Smooth muscle cell (in vitro differentiated cells): ENCODE measurements at regions not wholly inside any gene's neighbourhood (a gene's known extent, or its start where the extent isn't known, plus 50 kb on each side); places are given as distances from the start of the nearest gene placed in this dataset.

Source experiments
- DNase-seq: peaks from one replicate; lab custom pipeline; 2025; ENCODE audit not compliant: unreplicated experiment; lab: John Stamatoyannopoulos, UW
- H2AFZ ChIP-seq: fragments of 200-600 bp; sonication (generic); 2 replicates; pipeline ENCODE4 v1.6.0; 2016; ENCODE audit warnings: antibody characterized with exemption, low read depth, mild to moderate bottlenecking
- H3F3A ChIP-seq: fragments of 200-600 bp; sonication (generic); 2 replicates; pipeline ENCODE4 v1.6.0; 2017; ENCODE audit warnings: antibody characterized with exemption, low read depth
- H3K27ac ChIP-seq: fragments of 200-600 bp; sonication (generic); 2 replicates; pipeline ENCODE4 v1.5.1; 2016; ENCODE audit warnings: low read depth, mild to moderate bottlenecking
- H3K27me3 ChIP-seq: fragments of 200-600 bp; sonication (generic); 2 replicates; pipeline ENCODE4 v1.6.1; 2016; ENCODE audit warnings: low read depth, mild to moderate bottlenecking
- H3K36me3 ChIP-seq: fragments of 200-600 bp; sonication (generic); 2 replicates; pipeline ENCODE4 v1.5.1; 2016; ENCODE audit warnings: low read depth
- H3K4me1 ChIP-seq: fragments of 200-600 bp; sonication (generic); 2 replicates; pipeline ENCODE4 v1.5.1; 2016; ENCODE audit warnings: low read depth
- H3K4me2 ChIP-seq: fragments of 200-600 bp; sonication (generic); 2 replicates; pipeline ENCODE4 v1.6.0; 2016; ENCODE audit warnings: mild to moderate bottlenecking
- H3K4me3 ChIP-seq: fragments of 200-600 bp; sonication (generic); 2 replicates; pipeline ENCODE4 v1.5.1; 2016; ENCODE audit warnings: mild to moderate bottlenecking
- H3K79me2 ChIP-seq: fragments of 200-600 bp; sonication (generic); 2 replicates; pipeline ENCODE4 v1.6.0; 2016; ENCODE audit warnings: low read depth, mild to moderate bottlenecking
- H3K9ac ChIP-seq: fragments of 200-600 bp; sonication (generic); 2 replicates; pipeline ENCODE4 v1.6.0; 2016; ENCODE audit warnings: low read depth
- H3K9me3 ChIP-seq: fragments of 200-600 bp; sonication (generic); replicated peaks from 2 replicates; pipeline ENCODE4 v1.5.1; 2016; ENCODE audit warnings: low read depth
- H4K20me1 ChIP-seq: fragments of 200-600 bp; sonication (generic); 2 replicates; pipeline ENCODE4 v1.6.0; 2016; ENCODE audit warnings: low read depth
- WGBS: methylation state at CpG from one replicate; pipeline ENCODE4 v1.1.7; 2016; ENCODE audit warnings: low lambda C conversion rate; 5-methylcytosine and 5-hydroxymethylcytosine counted together
- TF ChIP-seq, protein P1 (sequence below): fragments of 200-600 bp; sonication (generic); IDR thresholded peaks from 2 replicates; pipeline ENCODE4 v1.5.1; 2017; ENCODE audit warnings: borderline replicate concordance, mild to moderate bottlenecking, antibody characterized with exemption; ENCODE audit not compliant: insufficient read depth, poor library complexity, severe bottlenecking

DNA sequence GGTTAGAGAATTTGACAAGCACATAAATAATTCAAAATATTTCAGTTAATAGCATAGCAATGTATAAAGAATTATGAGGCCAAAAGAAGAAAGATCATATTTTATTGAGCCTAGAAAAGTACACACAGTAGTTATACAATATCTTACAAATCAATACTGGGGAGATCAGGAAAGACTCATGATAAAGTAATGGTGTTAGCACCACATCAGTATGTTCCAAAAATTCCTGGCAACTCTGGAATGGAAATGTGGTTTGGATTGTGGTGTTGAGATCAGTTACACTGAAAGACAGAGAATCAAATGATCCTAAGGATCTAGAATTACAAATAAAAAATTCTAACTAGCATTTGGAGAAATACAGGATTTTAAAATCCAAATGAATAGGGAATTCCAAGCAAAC, 420.5 kb upstream of the CNTNAP2 start:
- peaks cover 4% of the 10 kb centered on the region for H3K4me1 ChIP-seq
- no peaks in the 10 kb centered on the region for H3K27me3 ChIP-seq
- no peak overlapping the region for H3K4me2 ChIP-seq
- no peak overlapping the region for H2AFZ ChIP-seq
- no peak overlapping the region for H3K9ac ChIP-seq
- no peaks in the 10 kb centered on the region for H3F3A ChIP-seq
- no peaks in the 10 kb centered on the region for H3K79me2 ChIP-seq
- no peaks in the 10 kb centered on the region for H3K9me3 ChIP-seq
- TF ChIP-seq, protein P1, sequence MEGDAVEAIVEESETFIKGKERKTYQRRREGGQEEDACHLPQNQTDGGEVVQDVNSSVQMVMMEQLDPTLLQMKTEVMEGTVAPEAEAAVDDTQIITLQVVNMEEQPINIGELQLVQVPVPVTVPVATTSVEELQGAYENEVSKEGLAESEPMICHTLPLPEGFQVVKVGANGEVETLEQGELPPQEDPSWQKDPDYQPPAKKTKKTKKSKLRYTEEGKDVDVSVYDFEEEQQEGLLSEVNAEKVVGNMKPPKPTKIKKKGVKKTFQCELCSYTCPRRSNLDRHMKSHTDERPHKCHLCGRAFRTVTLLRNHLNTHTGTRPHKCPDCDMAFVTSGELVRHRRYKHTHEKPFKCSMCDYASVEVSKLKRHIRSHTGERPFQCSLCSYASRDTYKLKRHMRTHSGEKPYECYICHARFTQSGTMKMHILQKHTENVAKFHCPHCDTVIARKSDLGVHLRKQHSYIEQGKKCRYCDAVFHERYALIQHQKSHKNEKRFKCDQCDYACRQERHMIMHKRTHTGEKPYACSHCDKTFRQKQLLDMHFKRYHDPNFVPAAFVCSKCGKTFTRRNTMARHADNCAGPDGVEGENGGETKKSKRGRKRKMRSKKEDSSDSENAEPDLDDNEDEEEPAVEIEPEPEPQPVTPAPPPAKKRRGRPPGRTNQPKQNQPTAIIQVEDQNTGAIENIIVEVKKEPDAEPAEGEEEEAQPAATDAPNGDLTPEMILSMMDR, result no peak
- no peak overlapping the region for H3K27ac ChIP-seq
- DNase-seq, result no peak
- H3K36me3 ChIP-seq, result no peaks in the 10 kb centered on the region
- no peaks in the 10 kb centered on the region for H4K20me1 ChIP-seq
- H3K4me3 ChIP-seq, result no peak overlapping the region

DNA sequence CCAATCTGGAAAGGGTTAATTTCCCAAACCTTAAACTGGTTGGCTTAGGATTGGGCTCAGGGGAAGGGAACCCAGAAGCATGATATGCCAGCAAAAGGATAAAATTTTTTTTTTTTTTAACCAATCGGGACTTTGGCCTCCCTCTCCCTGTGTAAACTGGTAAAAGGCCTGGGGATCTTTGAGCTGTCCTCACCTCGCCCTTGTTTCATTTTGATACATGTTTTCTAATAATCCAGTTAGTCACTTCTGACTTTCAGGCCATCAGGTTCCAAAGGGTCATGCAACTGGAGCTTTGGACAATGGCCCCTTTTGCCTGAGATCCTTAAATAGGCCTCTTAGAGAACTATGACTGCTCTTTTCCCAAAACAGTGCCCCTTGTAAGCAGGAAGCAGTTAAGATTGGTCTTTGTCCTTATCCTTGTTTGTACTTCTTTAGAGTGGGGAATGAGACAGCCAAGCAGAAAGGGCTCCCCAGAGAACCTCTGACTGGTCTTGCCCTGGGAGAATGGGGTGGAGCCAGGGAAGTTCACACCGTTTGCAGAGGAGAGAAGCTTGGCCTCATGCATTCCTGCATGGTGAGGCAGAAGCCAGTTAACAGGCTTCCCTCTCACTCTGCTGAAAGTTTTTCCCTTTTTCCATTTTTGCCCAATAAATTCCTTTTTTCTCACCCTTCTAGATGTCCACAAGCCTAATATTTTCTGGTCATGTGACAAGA, 424.2 kb upstream of the CNTNAP2 start:
- Histone ChIP-seq H2AFZ (peak overlapping the region; percentile 2), H3K79me2 (no peaks in the 10 kb centered on the region), H3K27me3 (no peaks in the 10 kb centered on the region), H3K9me3 (no peaks in the 10 kb centered on the region), H4K20me1 (no peaks in the 10 kb centered on the region), H3K36me3 (no peaks in the 10 kb centered on the region), H3K27ac (peak overlapping the region; percentile 48), H3K4me3 (no peak overlapping the region), H3K9ac (no peak overlapping the region), H3F3A (no peaks in the 10 kb centered on the region), H3K4me2 (peak overlapping the region; percentile 15), H3K4me1 (peaks cover 4% of the 10 kb centered on the region)
- WGBS, result 61% methylated on average over 3 of the region's 3 CpGs
- TF ChIP-seq, protein P1, result no peak
- no peak for DNase-seq

DNA sequence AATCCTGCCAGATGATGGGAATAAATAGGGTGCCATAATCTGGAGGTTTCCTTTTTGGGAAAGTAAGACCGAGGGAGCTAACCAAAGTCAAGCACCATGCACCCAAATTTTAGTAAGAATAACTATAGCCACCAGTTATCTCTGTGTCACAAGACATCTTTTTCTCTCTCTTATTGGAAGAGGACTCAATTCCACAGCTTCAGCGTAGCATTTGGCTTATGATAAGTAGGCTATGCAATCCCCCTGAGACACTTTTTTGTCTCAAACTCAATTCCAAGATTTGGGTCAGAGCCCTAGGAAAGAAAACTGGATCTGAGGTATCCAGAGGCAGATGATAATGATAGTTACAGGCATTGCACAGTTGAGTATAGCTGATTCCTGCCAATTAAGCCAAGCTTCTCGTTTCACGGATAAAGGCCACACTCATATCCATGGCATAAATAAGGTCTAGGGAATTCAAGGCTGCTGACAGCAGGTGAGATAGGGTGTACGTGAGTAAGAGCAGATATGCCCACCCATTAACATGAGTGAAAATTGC, 425.2 kb upstream of the CNTNAP2 start:
- TF ChIP-seq, protein P1, result no peak
- Histone ChIP-seq H4K20me1 (no peaks in the 10 kb centered on the region), H3K27me3 (no peaks in the 10 kb centered on the region), H3K9ac (no peak overlapping the region), H3K4me3 (no peak overlapping the region), H3F3A (no peaks in the 10 kb centered on the region), H3K79me2 (no peaks in the 10 kb centered on the region), H3K4me2 (no peak overlapping the region), H3K36me3 (no peaks in the 10 kb centered on the region), H3K4me1 (peaks cover 4% of the 10 kb centered on the region), H3K27ac (no peak overlapping the region), H2AFZ (no peak overlapping the region), H3K9me3 (no peaks in the 10 kb centered on the region)
- WGBS, result 91% methylated on average over 5 of the region's 5 CpGs
- no peak for DNase-seq

DNA sequence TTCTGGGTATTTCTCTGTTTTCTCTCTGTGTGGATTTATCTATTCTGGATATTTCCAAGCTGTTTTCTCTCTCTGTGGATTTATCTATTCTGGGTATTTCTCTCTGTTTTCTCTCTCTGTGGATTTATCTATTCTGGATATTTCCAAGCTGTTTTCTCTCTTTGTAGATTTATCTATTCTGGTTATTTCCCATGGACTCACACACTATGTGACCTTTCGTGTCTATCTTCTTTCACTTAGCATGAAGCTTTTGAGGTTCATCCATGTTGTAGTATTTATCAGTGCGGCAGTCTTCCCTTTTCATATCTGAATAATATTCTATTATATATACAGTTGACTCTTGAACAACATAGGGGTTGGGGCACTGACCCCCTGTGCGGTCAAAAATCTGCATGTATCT, 435.0 kb upstream of the CNTNAP2 start:
- WGBS, result 94% methylated on average over 3 of the region's 3 CpGs
- H4K20me1 ChIP-seq, result no peaks in the 10 kb centered on the region
- TF ChIP-seq, protein P1, result no peak
- H2AFZ ChIP-seq, result no peak overlapping the region
- H3K9me3 ChIP-seq, result no peaks in the 10 kb centered on the region
- H3K79me2 ChIP-seq, result no peaks in the 10 kb centered on the region
- no peaks in the 10 kb centered on the region for H3K27me3 ChIP-seq
- H3K4me2 ChIP-seq, result no peak overlapping the region
- no peak overlapping the region for H3K27ac ChIP-seq
- no peaks in the 10 kb centered on the region for H3K4me1 ChIP-seq
- no peak overlapping the region for H3K9ac ChIP-seq
- DNase-seq, result no peak
- H3K4me3 ChIP-seq, result no peak overlapping the region
- no peaks in the 10 kb centered on the region for H3F3A ChIP-seq
- H3K36me3 ChIP-seq, result no peaks in the 10 kb centered on the region
